Midbrain (tissue), 1 donor: ENCODE measurements at regions not wholly inside any gene's neighbourhood (a gene's known extent, or its start where the extent isn't known, plus 50 kb on each side); places are given as distances from the start of the nearest gene placed in this dataset.
"Not testable (repeated sequence)": the region's sequence is repeated elsewhere in the genome, so short reads cannot be mapped to it uniquely, and the experiment has no call there.

Source experiments
- DNase-seq: peaks from one replicate; lab custom pipeline; 2025; lab: John Stamatoyannopoulos, UW

- DNase-seq = no peak
These were observed 126.1 kb upstream of the POC5 start for GRCh38 chr5:75843319-75843718.

- no peak for DNase-seq
These were observed 122.3 kb upstream of the POC5 start for GRCh38 chr5:75839547-75839946.

GRCh38 chr5:75837258-75837841, 120.1 kb upstream of the POC5 start:
- DNase-seq = no peak

- no peak for DNase-seq
These were observed 114.3 kb upstream of the POC5 start for GRCh38 chr5:75831561-75831960.

- no peak for DNase-seq
These were observed 110.8 kb upstream of the POC5 start for GRCh38 chr5:75828029-75828428.

GRCh38 chr5:75824323-75824722, 107.1 kb upstream of the POC5 start:
- no peak for DNase-seq

- no peak for DNase-seq
These were observed 106.6 kb upstream of the POC5 start for GRCh38 chr5:75823811-75824210.

GRCh38 chr5:75818661-75819060, 101.4 kb upstream of the POC5 start:
- DNase-seq = no peak

- DNase-seq = not testable (repeated sequence)
These were observed 82.5 kb upstream of the POC5 start for GRCh38 chr5:75799695-75800094.

- not testable (repeated sequence) for DNase-seq
These were observed 52.1 kb upstream of the POC5 start for GRCh38 chr5:75769338-75769737.
